DOHH2 (cell line): ENCODE measurements at regions not wholly inside any gene's neighbourhood (a gene's known extent, or its start where the extent isn't known, plus 50 kb on each side); places are given as distances from the start of the nearest gene placed in this dataset.

Source experiments
- H3F3A ChIP-seq: fragments of 200-600 bp; sonication (generic), shearing (Covaris generic); 2 replicates; pipeline ENCODE4 v1.6.0; 2016; ENCODE audit warnings: antibody characterized with exemption, mild to moderate bottlenecking; ENCODE audit not compliant: control insufficient read depth, insufficient read depth
- H3K27ac ChIP-seq: fragments of 200-600 bp; sonication (generic); 2 replicates; pipeline ENCODE4 v1.5.1; 2014; ENCODE audit warnings: low read depth, mild to moderate bottlenecking, low read length, moderate library complexity
- H3K27me3 ChIP-seq: fragments of 200-600 bp; sonication (generic); 2 replicates; pipeline ENCODE4 v1.6.1; 2014; ENCODE audit warnings: mild to moderate bottlenecking, low read length, mixed read lengths; ENCODE audit not compliant: control insufficient read depth
- H3K36me3 ChIP-seq: fragments of 200-600 bp; sonication (generic); 2 replicates; pipeline ENCODE4 v1.6.1; 2014; ENCODE audit warnings: mild to moderate bottlenecking, low read length, moderate library complexity, mixed read lengths; ENCODE audit not compliant: control insufficient read depth
- H3K4me1 ChIP-seq: fragments of 200-600 bp; sonication (generic); 2 replicates; pipeline ENCODE4 v1.6.1; 2014; ENCODE audit warnings: mild to moderate bottlenecking, low read length, mixed read lengths; ENCODE audit not compliant: control insufficient read depth
- H3K4me2 ChIP-seq: fragments of 200-600 bp; sonication (generic); 2 replicates; pipeline ENCODE4 v1.6.0; 2014; ENCODE audit warnings: mild to moderate bottlenecking, low read length, moderate library complexity
- H3K4me3 ChIP-seq: fragments of 200-600 bp; sonication (generic); 2 replicates; pipeline ENCODE4 v1.5.1; 2014; ENCODE audit warnings: mild to moderate bottlenecking, low read length, mixed read lengths
- H3K79me2 ChIP-seq: fragments of 200-600 bp; sonication (generic); 2 replicates; pipeline ENCODE4 v1.6.1; 2014; ENCODE audit warnings: mild to moderate bottlenecking, low read length, mixed read lengths; ENCODE audit not compliant: control insufficient read depth
- H3K9me2 ChIP-seq: fragments of 200-600 bp; sonication (generic); replicated peaks from 2 replicates; pipeline ENCODE4 v1.6.1; 2014; ENCODE audit warnings: mild to moderate bottlenecking, low read length, mixed read lengths; ENCODE audit not compliant: control insufficient read depth
- H3K9me3 ChIP-seq: fragments of 200-600 bp; sonication (generic); 2 replicates; pipeline ENCODE4 v1.6.1; 2014; ENCODE audit warnings: antibody characterized with exemption, low read length, mixed read lengths; ENCODE audit not compliant: control insufficient read depth, insufficient read depth
- H4K20me1 ChIP-seq: fragments of 200-600 bp; sonication (generic); 2 replicates; pipeline ENCODE4 v1.6.0; 2014; ENCODE audit warnings: low read depth, mild to moderate bottlenecking, antibody characterized with exemption, low read length, moderate library complexity; ENCODE audit not compliant: control insufficient read depth, insufficient read depth
- EZH2phosphoT487 ChIP-seq: fragments of 200-600 bp; sonication (generic); IDR thresholded peaks from 2 replicates; pipeline ENCODE4 v1.6.1; 2017; ENCODE audit warnings: borderline replicate concordance, mild to moderate bottlenecking, antibody characterized with exemption, low read length, moderate library complexity, mixed read lengths
- TF ChIP-seq, protein P1 (sequence below): fragments of 200-600 bp; sonication (generic); IDR thresholded peaks from one replicate; pipeline ENCODE4 v1.5.1; 2014; ENCODE audit warnings: antibody characterized with exemption, mild to moderate bottlenecking, low read depth, low read length; ENCODE audit not compliant: poor library complexity, severe bottlenecking

DNA sequence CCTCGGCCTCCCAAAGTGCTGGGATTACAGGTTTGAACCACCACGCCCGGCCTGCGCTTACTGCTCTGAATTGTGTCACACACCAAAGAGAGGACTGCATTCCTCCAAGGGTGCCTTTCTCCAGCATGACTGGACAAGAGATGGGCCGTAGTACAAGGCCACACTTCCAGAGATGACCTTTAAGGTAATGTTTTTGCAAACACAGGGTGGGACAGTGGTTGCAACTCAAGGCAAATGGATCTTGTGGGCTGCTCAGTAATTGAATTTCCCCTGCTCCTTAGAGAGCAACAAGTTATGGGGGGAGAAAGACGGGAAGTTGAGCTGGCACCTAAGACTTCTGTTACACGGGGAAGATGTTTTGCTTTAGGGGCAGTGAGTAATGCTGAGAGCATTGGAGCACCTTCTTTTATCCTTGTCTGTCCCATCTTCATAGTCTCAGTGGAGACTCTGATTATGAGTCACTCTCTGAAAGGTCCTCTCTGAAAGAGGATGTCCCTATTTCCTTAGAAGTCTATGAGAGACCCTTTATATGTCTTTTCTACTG, 66.3 kb downstream of the C11orf91 start:
- Histone ChIP-seq H3K4me1 (no peaks in the 10 kb centered on the region), H3K9me3 (peaks cover 6% of the 10 kb centered on the region; the same call in 1 of the 2 replicates), H3K4me2 (no peak overlapping the region), H3K9me2 (no peaks in the 10 kb centered on the region), H3K27me3 (no peaks in the 10 kb centered on the region), H3K36me3 (peaks cover 3% of the 10 kb centered on the region; the same call in 1 of the 2 replicates), H3K27ac (no peak overlapping the region), H3K79me2 (no peaks in the 10 kb centered on the region), H3K4me3 (no peak overlapping the region), H4K20me1 (no peaks in the 10 kb centered on the region), H3F3A (no peaks in the 10 kb centered on the region)
- no peak for TF ChIP-seq EZH2phosphoT487
- TF ChIP-seq, protein P1, sequence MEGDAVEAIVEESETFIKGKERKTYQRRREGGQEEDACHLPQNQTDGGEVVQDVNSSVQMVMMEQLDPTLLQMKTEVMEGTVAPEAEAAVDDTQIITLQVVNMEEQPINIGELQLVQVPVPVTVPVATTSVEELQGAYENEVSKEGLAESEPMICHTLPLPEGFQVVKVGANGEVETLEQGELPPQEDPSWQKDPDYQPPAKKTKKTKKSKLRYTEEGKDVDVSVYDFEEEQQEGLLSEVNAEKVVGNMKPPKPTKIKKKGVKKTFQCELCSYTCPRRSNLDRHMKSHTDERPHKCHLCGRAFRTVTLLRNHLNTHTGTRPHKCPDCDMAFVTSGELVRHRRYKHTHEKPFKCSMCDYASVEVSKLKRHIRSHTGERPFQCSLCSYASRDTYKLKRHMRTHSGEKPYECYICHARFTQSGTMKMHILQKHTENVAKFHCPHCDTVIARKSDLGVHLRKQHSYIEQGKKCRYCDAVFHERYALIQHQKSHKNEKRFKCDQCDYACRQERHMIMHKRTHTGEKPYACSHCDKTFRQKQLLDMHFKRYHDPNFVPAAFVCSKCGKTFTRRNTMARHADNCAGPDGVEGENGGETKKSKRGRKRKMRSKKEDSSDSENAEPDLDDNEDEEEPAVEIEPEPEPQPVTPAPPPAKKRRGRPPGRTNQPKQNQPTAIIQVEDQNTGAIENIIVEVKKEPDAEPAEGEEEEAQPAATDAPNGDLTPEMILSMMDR: no peak

DNA sequence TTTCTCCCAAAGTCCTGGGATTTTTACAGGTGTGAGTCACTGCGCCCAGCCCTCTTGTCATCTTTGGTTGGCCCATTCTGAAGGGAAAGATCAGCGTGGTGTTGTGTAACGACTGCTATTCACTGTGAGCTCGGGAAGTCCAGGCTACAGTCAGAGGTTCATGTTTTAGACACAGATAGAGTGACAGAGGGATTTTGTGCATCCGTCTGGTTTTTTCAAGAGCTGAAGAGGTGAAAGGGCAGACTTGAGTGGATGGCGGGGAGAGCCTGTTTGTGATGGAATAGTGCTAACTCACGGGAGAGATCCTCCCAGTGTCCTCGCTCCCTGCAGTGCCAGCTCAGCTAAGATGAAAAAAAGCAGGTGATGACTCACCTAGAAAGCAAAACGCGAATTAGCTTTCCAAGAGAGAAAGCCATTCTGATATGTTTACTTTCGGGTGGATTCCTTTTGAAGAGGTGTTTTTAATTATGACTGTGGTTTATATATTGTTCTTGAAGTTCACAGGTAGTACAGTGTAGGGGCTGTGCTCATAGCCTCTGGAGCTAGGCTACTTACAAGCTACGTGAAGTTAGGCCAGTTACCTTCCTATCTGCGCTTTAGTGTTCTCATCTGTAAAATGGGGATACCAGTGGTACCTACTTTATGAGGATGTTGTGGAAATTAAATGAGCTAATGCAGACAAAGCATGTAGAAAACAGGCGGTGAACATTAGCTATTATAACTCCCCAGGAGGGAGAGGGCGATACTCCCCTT, 67.2 kb downstream of the C11orf91 start:
- Histone ChIP-seq H3K27ac (no peak overlapping the region), H3K9me3 (peaks cover 2% of the 10 kb centered on the region; the same call in 1 of the 2 replicates), H3K4me1 (no peaks in the 10 kb centered on the region), H3K4me3 (no peak overlapping the region), H3K79me2 (no peaks in the 10 kb centered on the region), H3F3A (no peaks in the 10 kb centered on the region), H3K9me2 (no peaks in the 10 kb centered on the region), H3K36me3 (no peaks in the 10 kb centered on the region), H3K27me3 (no peaks in the 10 kb centered on the region), H3K4me2 (no peak overlapping the region), H4K20me1 (no peaks in the 10 kb centered on the region)
- TF ChIP-seq EZH2phosphoT487: no peak
- TF ChIP-seq, protein P1: no peak

DNA sequence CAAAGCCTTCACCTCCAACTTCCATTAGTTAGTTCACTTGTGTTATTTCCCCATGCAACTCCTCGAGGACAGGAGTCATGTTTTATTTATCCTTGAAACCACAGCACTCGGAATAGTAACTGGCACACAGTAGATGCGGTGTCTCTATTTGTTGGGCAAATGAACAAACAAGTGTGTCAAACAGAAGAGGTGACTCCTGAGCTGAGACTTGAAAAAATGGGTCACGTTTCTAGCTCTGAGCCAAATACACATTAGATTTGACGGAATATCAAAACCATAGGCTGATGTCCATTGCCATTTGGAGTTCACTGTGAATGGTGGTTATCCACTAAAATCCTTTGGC, 68.9 kb downstream of the C11orf91 start:
- Histone ChIP-seq H3K4me3 (no peak overlapping the region), H3K9me2 (no peaks in the 10 kb centered on the region), H3K4me1 (no peaks in the 10 kb centered on the region), H3K27ac (no peak overlapping the region), H3F3A (no peaks in the 10 kb centered on the region), H3K36me3 (no peaks in the 10 kb centered on the region), H4K20me1 (no peaks in the 10 kb centered on the region), H3K79me2 (no peaks in the 10 kb centered on the region), H3K9me3 (no peaks in the 10 kb centered on the region), H3K4me2 (no peak overlapping the region), H3K27me3 (no peaks in the 10 kb centered on the region)
- TF ChIP-seq, protein P1: no peak
- no peak for TF ChIP-seq EZH2phosphoT487
